ENCODE measurements at regions not wholly inside any gene's neighbourhood (a gene's known extent, or its start where the extent isn't known, plus 50 kb on each side); places are given as distances from the start of the nearest gene placed in this dataset.

DNA sequence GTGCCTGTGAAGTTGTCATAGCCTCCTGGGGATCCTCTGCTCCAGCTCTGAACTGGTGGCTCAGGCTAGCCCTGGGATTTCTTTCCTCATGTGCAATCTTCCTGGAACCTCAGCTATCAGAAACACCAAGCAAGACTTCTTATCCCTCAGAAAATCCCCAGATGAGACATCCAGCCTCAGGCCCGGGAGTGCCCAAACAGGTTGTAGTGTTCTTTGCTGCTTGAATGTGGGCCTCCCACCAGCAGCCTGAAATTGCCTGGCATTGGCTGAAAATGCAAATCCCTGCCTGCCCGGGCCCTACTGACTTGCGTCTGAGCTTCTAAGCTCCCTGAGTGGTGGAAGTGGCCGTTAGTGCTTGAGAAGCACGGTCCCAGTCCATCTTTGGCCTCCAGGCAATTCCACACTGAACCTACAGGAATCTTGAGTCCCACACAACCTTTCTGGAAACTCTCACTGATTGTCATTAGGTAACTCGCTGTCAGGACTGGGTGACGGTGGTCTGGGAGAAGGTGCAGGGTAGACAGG is 146.8 kb downstream of the ZBTB18 start:
- Histone ChIP-seq H3K18ac (ENCODE audit: low read depth in 1 of 2, low read length in 2 of 2) (no peak overlapping the region), H2BK5ac (ENCODE audit: low read depth, low read length, poor library complexity, severe bottlenecking) (no peak overlapping the region), H2BK120ac (ENCODE audit: low read depth, low read length) (no peak overlapping the region), H3K9me3 (ENCODE audit: control insufficient read depth, low read length) (no peaks in the 10 kb centered on the region), H3K27ac (ENCODE audit: low read length, poor library complexity, severe bottlenecking) (no peak overlapping the region), H4K8ac (ENCODE audit: low read length) (no peak overlapping the region), H4K91ac (ENCODE audit: low read length) (no peak overlapping the region), H3K4me2 (ENCODE audit: low read length, poor library complexity, severe bottlenecking) (no peak overlapping the region), H2BK15ac (ENCODE audit: low read depth, poor library complexity, severe bottlenecking) (no peak overlapping the region), H3K4me1 (ENCODE audit: control insufficient read depth, insufficient read depth, low read depth, low read length) (no peaks in the 10 kb centered on the region), H3K14ac (ENCODE audit: low read length in 2 of 2) (no peak overlapping the region), H3K27me3 (ENCODE audit: control insufficient read depth in 1 of 2, insufficient read depth in 1 of 2, low read length in 2 of 2) (peaks cover 0 to 24% of the 10 kb centered on the region in 2 experiments), H3K23ac (ENCODE audit: low read length in 2 of 2) (no peak overlapping the region), H2AK5ac (ENCODE audit: low read length, severe bottlenecking) (no peak overlapping the region), H3K36me3 (ENCODE audit: control insufficient read depth in 1 of 2, insufficient read depth in 2 of 2, low read depth in 1 of 2, low read length in 2 of 2) (no peaks in the 10 kb centered on the region), H3K4ac (ENCODE audit: low read depth in 1 of 2, low read length in 2 of 2) (no peak overlapping the region), H3K79me1 (replicated peaks; ENCODE audit: low read length, poor library complexity, severe bottlenecking) (no peaks in the 10 kb centered on the region), H3K9ac (ENCODE audit: low read length) (no peak overlapping the region), H2AFZ (ENCODE audit: low read depth, low read length) (no peak overlapping the region), H2BK12ac (ENCODE audit: low read length in 2 of 2) (no peak overlapping the region), H3K4me3 (ENCODE audit: insufficient read depth in 1 of 2, low read depth in 1 of 2, low read length in 2 of 2) (no peak overlapping the region)
- WGBS: 93% methylated on average over 7 of the region's 7 CpGs
- DNase-seq: no peak

DNA sequence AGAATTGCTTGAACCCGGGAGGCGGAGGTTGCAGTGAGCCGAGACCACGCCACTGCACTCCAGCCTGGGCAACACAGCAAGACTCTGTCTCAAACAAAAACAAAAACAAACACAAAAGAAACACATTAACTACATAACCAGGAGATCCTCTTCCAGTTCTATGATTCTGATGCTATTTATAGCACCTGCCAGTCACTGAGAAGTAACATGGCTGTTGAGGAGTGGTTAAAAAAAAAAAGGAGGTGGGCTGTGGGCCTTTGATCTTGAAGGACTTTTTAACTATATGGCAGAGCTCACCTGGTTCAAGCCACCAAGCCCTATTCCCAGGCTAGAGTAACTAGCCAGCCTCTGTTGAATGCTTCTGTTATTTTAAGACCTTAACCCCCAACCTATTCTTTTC is 148.8 kb downstream of the ZBTB18 start:
- Histone ChIP-seq H3K9ac (ENCODE audit: low read length) (no peak overlapping the region), H3K9me3 (ENCODE audit: control insufficient read depth, low read length) (no peaks in the 10 kb centered on the region), H2AK5ac (ENCODE audit: low read length, severe bottlenecking) (no peak overlapping the region), H4K91ac (ENCODE audit: low read length) (no peak overlapping the region), H3K23ac (ENCODE audit: low read length in 2 of 2) (no peak overlapping the region), H3K4me1 (ENCODE audit: control insufficient read depth, insufficient read depth, low read depth, low read length) (no peaks in the 10 kb centered on the region), H3K18ac (ENCODE audit: low read depth in 1 of 2, low read length in 2 of 2) (no peak overlapping the region), H3K27me3 (ENCODE audit: control insufficient read depth in 1 of 2, insufficient read depth in 1 of 2, low read length in 2 of 2) (peaks cover 0 to 29% of the 10 kb centered on the region in 2 experiments), H2BK12ac (ENCODE audit: low read length in 2 of 2) (no peak overlapping the region), H2BK5ac (ENCODE audit: low read depth, low read length, poor library complexity, severe bottlenecking) (no peak overlapping the region), H2BK120ac (ENCODE audit: low read depth, low read length) (no peak overlapping the region), H3K14ac (ENCODE audit: low read length in 2 of 2) (no peak overlapping the region), H3K27ac (ENCODE audit: low read length, poor library complexity, severe bottlenecking) (no peak overlapping the region), H2AFZ (ENCODE audit: low read depth, low read length) (no peak overlapping the region), H4K8ac (ENCODE audit: low read length) (no peak overlapping the region), H2BK15ac (ENCODE audit: low read depth, poor library complexity, severe bottlenecking) (no peak overlapping the region), H3K79me1 (replicated peaks; ENCODE audit: low read length, poor library complexity, severe bottlenecking) (no peaks in the 10 kb centered on the region), H3K4ac (ENCODE audit: low read depth in 1 of 2, low read length in 2 of 2) (no peak overlapping the region), H3K4me3 (ENCODE audit: insufficient read depth in 1 of 2, low read depth in 1 of 2, low read length in 2 of 2) (no peak overlapping the region), H3K4me2 (ENCODE audit: low read length, poor library complexity, severe bottlenecking) (no peak overlapping the region), H3K36me3 (ENCODE audit: control insufficient read depth in 1 of 2, insufficient read depth in 2 of 2, low read depth in 1 of 2, low read length in 2 of 2) (no peaks in the 10 kb centered on the region)
- WGBS: 100% methylated on average over 1 of the region's 4 CpGs
- DNase-seq: no peak

GRCh38 chr1:244200596-244200995 is 149.5 kb downstream of the ZBTB18 start:
- no peak overlapping the region for H3K27ac ChIP-seq (ENCODE audit: low read length, poor library complexity, severe bottlenecking)
- H3K4me2 ChIP-seq (ENCODE audit: low read length, poor library complexity, severe bottlenecking): no peak overlapping the region
- no peak overlapping the region for H2BK120ac ChIP-seq (ENCODE audit: low read depth, low read length)
- no peak overlapping the region for H2AFZ ChIP-seq (ENCODE audit: low read depth, low read length)
- no peak overlapping the region for H4K8ac ChIP-seq (ENCODE audit: low read length)
- no peaks in the 10 kb centered on the region for H3K9me3 ChIP-seq (ENCODE audit: control insufficient read depth, low read length)
- DNase-seq: no peak
- no peaks in the 10 kb centered on the region for H3K36me3 ChIP-seq (ENCODE audit: control insufficient read depth in 1 of 2, insufficient read depth in 2 of 2, low read depth in 1 of 2, low read length in 2 of 2)
- no peak overlapping the region for H2BK15ac ChIP-seq (ENCODE audit: low read depth, poor library complexity, severe bottlenecking)
- H3K14ac ChIP-seq (ENCODE audit: low read length in 2 of 2): no peak overlapping the region
- no peak overlapping the region for H3K4me3 ChIP-seq (ENCODE audit: insufficient read depth in 1 of 2, low read depth in 1 of 2, low read length in 2 of 2)
- no peak overlapping the region for H2BK5ac ChIP-seq (ENCODE audit: low read depth, low read length, poor library complexity, severe bottlenecking)
- WGBS: 81% methylated on average over 8 of the region's 8 CpGs
- H3K79me1 ChIP-seq (replicated peaks; ENCODE audit: low read length, poor library complexity, severe bottlenecking): no peaks in the 10 kb centered on the region
- no peak overlapping the region for H2AK5ac ChIP-seq (ENCODE audit: low read length, severe bottlenecking)
- no peak overlapping the region for H3K9ac ChIP-seq (ENCODE audit: low read length)
- H3K4me1 ChIP-seq (ENCODE audit: control insufficient read depth, insufficient read depth, low read depth, low read length): no peaks in the 10 kb centered on the region
- H2BK12ac ChIP-seq (ENCODE audit: low read length in 2 of 2): no peak overlapping the region
- no peak overlapping the region for H4K91ac ChIP-seq (ENCODE audit: low read length)
- H3K18ac ChIP-seq (ENCODE audit: low read depth in 1 of 2, low read length in 2 of 2): no peak overlapping the region
- H3K27me3 ChIP-seq (ENCODE audit: control insufficient read depth in 1 of 2, insufficient read depth in 1 of 2, low read length in 2 of 2): peaks cover 0 to 29% of the 10 kb centered on the region in 2 experiments
- no peak overlapping the region for H3K23ac ChIP-seq (ENCODE audit: low read length in 2 of 2)
- H3K4ac ChIP-seq (ENCODE audit: low read depth in 1 of 2, low read length in 2 of 2): no peak overlapping the region

DNA sequence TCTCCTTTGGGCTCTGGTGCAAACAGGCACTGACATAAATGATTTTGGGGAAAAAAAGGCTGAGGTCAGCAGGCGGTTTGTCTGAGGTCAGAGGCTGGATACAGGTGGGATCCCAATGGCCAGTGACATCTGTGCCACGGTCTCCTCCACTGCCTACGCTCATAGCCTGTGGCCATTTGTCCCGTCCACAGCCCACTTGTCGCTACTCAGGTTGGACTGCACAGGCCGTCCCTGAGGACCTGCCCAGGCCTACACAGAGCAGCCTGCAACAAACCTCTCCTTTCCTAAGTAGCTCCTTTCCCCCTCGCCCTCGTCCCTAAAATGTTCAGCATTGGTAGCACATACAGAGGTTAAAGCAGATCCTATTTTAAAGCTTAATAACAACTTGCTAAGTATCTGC is 150.7 kb downstream of the ZBTB18 start:
- DNase-seq: no peak
- Histone ChIP-seq H2BK120ac (ENCODE audit: low read depth, low read length) (no peak overlapping the region), H3K79me1 (replicated peaks; ENCODE audit: low read length, poor library complexity, severe bottlenecking) (no peaks in the 10 kb centered on the region), H2BK12ac (ENCODE audit: low read length in 2 of 2) (no peak overlapping the region), H3K36me3 (ENCODE audit: control insufficient read depth in 1 of 2, insufficient read depth in 2 of 2, low read depth in 1 of 2, low read length in 2 of 2) (no peaks in the 10 kb centered on the region), H3K23ac (ENCODE audit: low read length in 2 of 2) (no peak overlapping the region), H2AFZ (ENCODE audit: low read depth, low read length) (no peak overlapping the region), H3K27ac (ENCODE audit: low read length, poor library complexity, severe bottlenecking) (no peak overlapping the region), H3K9ac (ENCODE audit: low read length) (no peak overlapping the region), H3K4me2 (ENCODE audit: low read length, poor library complexity, severe bottlenecking) (no peak overlapping the region), H2BK15ac (ENCODE audit: low read depth, poor library complexity, severe bottlenecking) (no peak overlapping the region), H3K4me3 (ENCODE audit: insufficient read depth in 1 of 2, low read depth in 1 of 2, low read length in 2 of 2) (no peak overlapping the region), H4K91ac (ENCODE audit: low read length) (no peak overlapping the region), H3K4me1 (ENCODE audit: control insufficient read depth, insufficient read depth, low read depth, low read length) (no peaks in the 10 kb centered on the region), H2BK5ac (ENCODE audit: low read depth, low read length, poor library complexity, severe bottlenecking) (no peak overlapping the region), H2AK5ac (ENCODE audit: low read length, severe bottlenecking) (no peak overlapping the region), H4K8ac (ENCODE audit: low read length) (no peak overlapping the region), H3K14ac (ENCODE audit: low read length in 2 of 2) (no peak overlapping the region), H3K4ac (ENCODE audit: low read depth in 1 of 2, low read length in 2 of 2) (no peak overlapping the region), H3K9me3 (ENCODE audit: control insufficient read depth, low read length) (no peaks in the 10 kb centered on the region), H3K18ac (ENCODE audit: low read depth in 1 of 2, low read length in 2 of 2) (no peak overlapping the region), H3K27me3 (ENCODE audit: control insufficient read depth in 1 of 2, insufficient read depth in 1 of 2, low read length in 2 of 2) (peaks cover 0 to 29% of the 10 kb centered on the region in 2 experiments)
- 85% methylated on average over 8 of the region's 8 CpGs for WGBS

Measured in mesenchymal stem cell (in vitro differentiated cells and primary cell).